SU-DHL-6 (cell line): ENCODE measurements at regions not wholly inside any gene's neighbourhood (a gene's known extent, or its start where the extent isn't known, plus 50 kb on each side); places are given as distances from the start of the nearest gene placed in this dataset.

ENCODE experiments used
- H2AFZ ChIP-seq: fragments of 200-600 bp; sonication (generic); 2 replicates; pipeline ENCODE4 v1.6.1; 2014; ENCODE audit warnings: low read depth, mild to moderate bottlenecking, moderate library complexity, mixed read lengths, antibody characterized with exemption, low read length; ENCODE audit not compliant: severe bottlenecking
- H3F3A ChIP-seq: fragments of 200-600 bp; shearing (Covaris generic); 2 replicates; pipeline ENCODE4 v1.6.0; 2016; ENCODE audit warnings: antibody characterized with exemption, mild to moderate bottlenecking; ENCODE audit not compliant: insufficient read depth
- H3K27ac ChIP-seq: fragments of 200-600 bp; sonication (generic); 2 replicates; pipeline ENCODE4 v1.5.1; 2016; ENCODE audit warnings: low read depth, mild to moderate bottlenecking, low read length, moderate library complexity, mixed read lengths
- H3K27me3 ChIP-seq: fragments of 200-600 bp; sonication (generic), shearing (Covaris generic); 2 replicates; pipeline ENCODE4 v1.6.0; 2014; ENCODE audit warnings: mild to moderate bottlenecking, low read length
- H3K36me3 ChIP-seq: fragments of 200-600 bp; sonication (generic); 2 replicates; pipeline ENCODE4 v1.6.1; 2014; ENCODE audit warnings: mild to moderate bottlenecking, low read length, mixed read lengths
- H3K4me2 ChIP-seq: fragments of 300-600, 200-600 bp; shearing (Covaris generic), sonication (generic); 2 replicates; pipeline ENCODE4 v1.6.0; 2014; ENCODE audit warnings: low read length, low read depth, mild to moderate bottlenecking; ENCODE audit not compliant: poor library complexity, severe bottlenecking
- H3K4me3 ChIP-seq: fragments of 200-600 bp; sonication (generic); 2 replicates; pipeline ENCODE4 v1.5.1; 2014; ENCODE audit warnings: antibody characterized with exemption, low read length, mild to moderate bottlenecking, mixed read lengths; ENCODE audit not compliant: insufficient read depth, poor library complexity, severe bottlenecking
- H3K79me2 ChIP-seq: fragments of 200-600 bp; sonication (generic); 2 replicates; pipeline ENCODE4 v1.6.1; 2014; ENCODE audit warnings: mild to moderate bottlenecking, low read length, moderate library complexity; ENCODE audit not compliant: insufficient read depth
- H3K9ac ChIP-seq: fragments of 200-600 bp; sonication (generic); 2 replicates; pipeline ENCODE4 v1.7.0; 2014; ENCODE audit warnings: mild to moderate bottlenecking, low read length
- H3K9me2 ChIP-seq: fragments of 200-600 bp; sonication (generic); replicated peaks from 2 replicates; pipeline ENCODE4 v1.6.1; 2014; ENCODE audit warnings: low read length; ENCODE audit not compliant: insufficient read depth
- H3K9me3 ChIP-seq: fragments of 200-600 bp; sonication (generic); 2 replicates; pipeline ENCODE4 v1.6.1; 2014; ENCODE audit warnings: low read length, mixed read lengths; ENCODE audit not compliant: insufficient read depth
- H4K20me1 ChIP-seq: fragments of 200-600 bp; sonication (generic); 2 replicates; pipeline ENCODE4 v1.6.1; 2014; ENCODE audit warnings: low read depth, mild to moderate bottlenecking, antibody characterized with exemption, low read length, moderate library complexity, mixed read lengths
- CTCF ChIP-seq: fragments of 200-600 bp; sonication (generic); IDR thresholded peaks from one replicate; pipeline ENCODE4 v1.5.1; 2017; ENCODE audit warnings: antibody characterized with exemption, mild to moderate bottlenecking, low read length, moderate library complexity; ENCODE audit not compliant: insufficient read depth, poor library complexity, severe bottlenecking
- EZH2phosphoT487 ChIP-seq: fragments of 200-600 bp; sonication (generic), shearing (Covaris generic); conservative IDR thresholded peaks from 2 replicates; pipeline ENCODE4 v1.6.1; 2018; ENCODE audit warnings: mild to moderate bottlenecking, antibody characterized with exemption, low read length, moderate library complexity, mixed read lengths

GRCh38 chr13:55571237-55571867 is 1569.4 kb upstream of the PRR20A start:
- H3K79me2 ChIP-seq, result no peaks in the 10 kb centered on the region
- H3K36me3 ChIP-seq, result no peaks in the 10 kb centered on the region
- no peaks in the 10 kb centered on the region for H3K9me2 ChIP-seq
- no peaks in the 10 kb centered on the region for H3F3A ChIP-seq
- H3K27ac ChIP-seq, result no peak overlapping the region
- no peak overlapping the region for H3K4me2 ChIP-seq
- H4K20me1 ChIP-seq, result no peaks in the 10 kb centered on the region
- H3K9ac ChIP-seq, result no peak overlapping the region
- no peaks in the 10 kb centered on the region for H3K27me3 ChIP-seq
- H3K9me3 ChIP-seq, result no peaks in the 10 kb centered on the region
- H3K4me3 ChIP-seq, result no peak overlapping the region
- no peak for TF ChIP-seq EZH2phosphoT487
- no peak for TF ChIP-seq CTCF
- H2AFZ ChIP-seq, result no peak overlapping the region

GRCh38 chr13:55572408-55572807 is 1568.3 kb upstream of the PRR20A start:
- Histone ChIP-seq H3K9me2 (no peaks in the 10 kb centered on the region), H3K4me3 (no peak overlapping the region), H3K79me2 (no peaks in the 10 kb centered on the region), H3K27me3 (no peaks in the 10 kb centered on the region), H2AFZ (no peak overlapping the region), H3K36me3 (no peaks in the 10 kb centered on the region), H3K4me2 (no peak overlapping the region), H3F3A (no peaks in the 10 kb centered on the region), H3K27ac (no peak overlapping the region), H3K9me3 (no peaks in the 10 kb centered on the region), H3K9ac (no peak overlapping the region), H4K20me1 (no peaks in the 10 kb centered on the region)
- no peak for TF ChIP-seq CTCF
- TF ChIP-seq EZH2phosphoT487, result no peak

- Histone ChIP-seq H3K36me3 (no peaks in the 10 kb centered on the region), H2AFZ (no peak overlapping the region), H3K9ac (no peak overlapping the region), H4K20me1 (no peaks in the 10 kb centered on the region), H3F3A (no peaks in the 10 kb centered on the region), H3K4me2 (no peak overlapping the region), H3K79me2 (no peaks in the 10 kb centered on the region), H3K9me2 (no peaks in the 10 kb centered on the region), H3K27me3 (no peaks in the 10 kb centered on the region), H3K4me3 (no peak overlapping the region), H3K27ac (no peak overlapping the region), H3K9me3 (no peaks in the 10 kb centered on the region)
- TF ChIP-seq EZH2phosphoT487 (no peak), CTCF (no peak)
Observed at GRCh38 chr13:55572862-55573261, 1567.9 kb upstream of the PRR20A start.
